Aorta (tissue), 5 donors: ENCODE measurements at regions not wholly inside any gene's neighbourhood (a gene's known extent, or its start where the extent isn't known, plus 50 kb on each side); places are given as distances from the start of the nearest gene placed in this dataset.

ENCODE experiments used
- ATAC-seq: fragments of 200-7000 bp; cut with Tn5 transposase; one replicate; pipeline ENCODE4 v1.9.1; 2022; ENCODE audit warnings: moderate library complexity; ENCODE audit not compliant: low FRiP score
- DNase-seq, 2 donors: peaks; one replicate each; pipeline ENCODE4 v3.0.0-alpha.2; 2020
- H3K27ac ChIP-seq, 2 donors: one replicate each; pipeline ENCODE4 v1.5.1; 2013; ENCODE audit warnings: low read length in 2 of 2, mild to moderate bottlenecking in 2 of 2, moderate library complexity in 2 of 2, control low read depth in 1 of 2, inconsistent platforms in 1 of 2, low read depth in 1 of 2
- H3K27me3 ChIP-seq, 2 donors: one replicate each; pipeline ENCODE4 v1.6.1; 2013; ENCODE audit warnings: control low read depth in 1 of 2, low read length in 1 of 2, mild to moderate bottlenecking in 1 of 2, moderate library complexity in 1 of 2; ENCODE audit not compliant: insufficient read depth in 2 of 2, control insufficient read depth in 1 of 2
- H3K36me3 ChIP-seq, 2 donors: one replicate each; pipeline ENCODE4 v1.6.1; 2013; ENCODE audit warnings: control low read depth in 1 of 2, low read length in 1 of 2, mild to moderate bottlenecking in 1 of 2; ENCODE audit not compliant: insufficient read depth in 2 of 2, control insufficient read depth in 1 of 2
- H3K4me1 ChIP-seq, 2 donors: one replicate each; pipeline ENCODE4 v1.6.1; 2013; ENCODE audit warnings: low read length in 2 of 2, control low read depth in 1 of 2, mild to moderate bottlenecking in 1 of 2, moderate library complexity in 1 of 2; ENCODE audit not compliant: insufficient read depth in 2 of 2, control insufficient read depth in 1 of 2
- H3K4me3 ChIP-seq, 2 donors: one replicate each; pipeline ENCODE4 v1.5.1; 2013; ENCODE audit warnings: low read length in 2 of 2, control low read depth in 1 of 2, mild to moderate bottlenecking in 1 of 2
- H3K9me3 ChIP-seq: one replicate; pipeline ENCODE4 v1.6.1; 2013; ENCODE audit warnings: mild to moderate bottlenecking, low read length; ENCODE audit not compliant: control insufficient read depth
- WGBS, 2 donors: extraction: QIAGEN DNeasy Blood & Tissue Kit; methylation state at CpG; one replicate each; pipeline ENCODE4 v1.1.7; 2013; 5-methylcytosine and 5-hydroxymethylcytosine counted together
- intact Hi-C, 2 donors: fragments of 100-400 bp; cut with DNase I; formaldehyde crosslinking; loops; one replicate each; pipeline versions ENCODE4 v1.14.2 to v1.15.0; 2022
- donor health status: healthy with polysubstance abuse.
- donor health status: Bipolar disorder and iron deficiency.
- donor health status: DM: no; HTN: no; CAD: no.
- donor health status: DM: no; HTN: no; CAD: no.
- donor health status: DM: yes; HTN: yes; CAD: no.

GRCh38 chr3:181103605-181104004 lies 114.1 kb upstream of the DNAJC19 start:
- no peak overlapping the region for H3K4me3 ChIP-seq
- H3K27me3 ChIP-seq: no peaks in the 10 kb centered on the region
- peaks cover 2% of the 10 kb centered on the region for H3K9me3 ChIP-seq
- H3K27ac ChIP-seq: no peak overlapping the region
- ATAC-seq (no peak), DNase-seq (no peak)
- intact Hi-C loops: no loop called here
- no peaks in the 10 kb centered on the region for H3K36me3 ChIP-seq
- no peaks in the 10 kb centered on the region for H3K4me1 ChIP-seq

GRCh38 chr3:181086011-181086410 lies 96.5 kb upstream of the DNAJC19 start:
- Histone ChIP-seq H3K9me3 (no peaks in the 10 kb centered on the region), H3K27ac (no peak overlapping the region), H3K36me3 (no peaks in the 10 kb centered on the region), H3K4me1 (no peaks in the 10 kb centered on the region), H3K4me3 (no peak overlapping the region), H3K27me3 (peaks cover 0 to 1% of the 10 kb centered on the region in 2 donors)
- 30 to 49% methylated on average over 6 of the region's 6 CpGs for WGBS, 2 donors
- DNase-seq (no peak), ATAC-seq (no peak)
- intact Hi-C loops: no loop called here

GRCh38 chr3:181081930-181082329 lies 92.4 kb upstream of the DNAJC19 start:
- Histone ChIP-seq H3K27me3 (no peaks in the 10 kb centered on the region), H3K9me3 (no peaks in the 10 kb centered on the region), H3K4me3 (no peak overlapping the region), H3K4me1 (no peaks in the 10 kb centered on the region), H3K36me3 (no peaks in the 10 kb centered on the region), H3K27ac (no peak overlapping the region)
- DNase-seq (no peak), ATAC-seq (no peak)
- intact Hi-C loops: no loop called here
- 79 to 84% methylated on average over 3 of the region's 3 CpGs for WGBS, 2 donors

- Histone ChIP-seq H3K36me3 (no peaks in the 10 kb centered on the region), H3K4me3 (no peak overlapping the region), H3K27ac (no peak overlapping the region), H3K27me3 (no peaks in the 10 kb centered on the region), H3K4me1 (no peaks in the 10 kb centered on the region), H3K9me3 (no peaks in the 10 kb centered on the region)
- ATAC-seq (no peak), DNase-seq (no peak)
- intact Hi-C loops: no loop called here
These were observed 87.0 kb upstream of the DNAJC19 start for GRCh38 chr3:181076558-181076957.

- no peaks in the 10 kb centered on the region for H3K4me1 ChIP-seq
- no peaks in the 10 kb centered on the region for H3K9me3 ChIP-seq
- intact Hi-C loops: no loop called here
- H3K27me3 ChIP-seq: no peaks in the 10 kb centered on the region
- H3K36me3 ChIP-seq: no peaks in the 10 kb centered on the region
- ATAC-seq (no peak), DNase-seq (no peak)
- no peak overlapping the region for H3K4me3 ChIP-seq
- 83 to 86% methylated on average over 1 of the region's 1 CpG for WGBS, 2 donors
- no peak overlapping the region for H3K27ac ChIP-seq
These were observed 85.6 kb upstream of the DNAJC19 start for GRCh38 chr3:181075098-181075497.

GRCh38 chr3:181066143-181067087 lies 76.9 kb upstream of the DNAJC19 start:
- H3K27me3 ChIP-seq: no peaks in the 10 kb centered on the region
- no peaks in the 10 kb centered on the region for H3K4me1 ChIP-seq
- no peak overlapping the region for H3K4me3 ChIP-seq
- DNase-seq: no peak
- no peak overlapping the region for H3K27ac ChIP-seq
- H3K9me3 ChIP-seq: no peaks in the 10 kb centered on the region
- no peak for ATAC-seq
- WGBS, 2 donors: 54 to 59% methylated on average over 4 of the region's 4 CpGs
- H3K36me3 ChIP-seq: no peaks in the 10 kb centered on the region
- intact Hi-C loops: no loop called here

GRCh38 chr3:181056136-181056732 lies 66.7 kb upstream of the DNAJC19 start:
- Histone ChIP-seq H3K27ac (no peak overlapping the region), H3K4me3 (no peak overlapping the region), H3K9me3 (no peaks in the 10 kb centered on the region), H3K4me1 (no peaks in the 10 kb centered on the region), H3K27me3 (no peaks in the 10 kb centered on the region), H3K36me3 (no peaks in the 10 kb centered on the region)
- intact Hi-C loops: no loop called here
- DNase-seq (no peak), ATAC-seq (no peak)
- 63 to 67% methylated on average over 4 of the region's 4 CpGs for WGBS, 2 donors

GRCh38 chr3:181054538-181054937 lies 65.0 kb upstream of the DNAJC19 start:
- intact Hi-C loops: no loop called here
- no peak overlapping the region for H3K27ac ChIP-seq
- no peaks in the 10 kb centered on the region for H3K4me1 ChIP-seq
- H3K9me3 ChIP-seq: no peaks in the 10 kb centered on the region
- H3K27me3 ChIP-seq: no peaks in the 10 kb centered on the region
- no peak for DNase-seq
- no peaks in the 10 kb centered on the region for H3K36me3 ChIP-seq
- ATAC-seq: no peak
- no peak overlapping the region for H3K4me3 ChIP-seq

GRCh38 chr3:181052256-181052655 lies 62.7 kb upstream of the DNAJC19 start:
- intact Hi-C loops: no loop called here
- 60 to 63% methylated on average over 2 of the region's 2 CpGs for WGBS, 2 donors
- no peak for ATAC-seq

More at GRCh38 chr3:181052256-181052655, 62.7 kb upstream of the DNAJC19 start:
- Histone ChIP-seq H3K4me3 (no peak overlapping the region), H3K27me3 (no peaks in the 10 kb centered on the region), H3K27ac (no peak overlapping the region), H3K36me3 (no peaks in the 10 kb centered on the region), H3K4me1 (no peaks in the 10 kb centered on the region), H3K9me3 (no peaks in the 10 kb centered on the region)
- DNase-seq: no peak
